SK-N-SH treated with all-trans-retinoic acid at 6 μM for 48 hours (cell line): ENCODE measurements at regions not wholly inside any gene's neighbourhood (a gene's known extent, or its start where the extent isn't known, plus 50 kb on each side); places are given as distances from the start of the nearest gene placed in this dataset.

ENCODE experiments used
- ATAC-seq: fragments of 200-7000 bp; cut with Tn5 transposase; 3 replicates; pipeline ENCODE4 v1.9.1; 2020; ENCODE audit warnings: mild to moderate bottlenecking, moderate library complexity
- ARNTL ChIP-seq: fragments of 450-650 bp; formaldehyde crosslinking; IDR thresholded peaks from 2 replicates; pipeline ENCODE4 v1.5.0; 2020; ENCODE audit warnings: low read depth, mild to moderate bottlenecking, moderate library complexity, borderline replicate concordance
- BACH2 ChIP-seq: fragments of 250-450 bp; sonication (Bioruptor Pico); IDR thresholded peaks from 2 replicates; pipeline ENCODE4 v1.9.0; 2021; ENCODE audit warnings: mild to moderate bottlenecking, borderline replicate concordance
- CSDC2 ChIP-seq: fragments of 250-450 bp; sonication (Bioruptor Pico); IDR thresholded peaks from 2 replicates; pipeline ENCODE4 v1.5.0; 2020; ENCODE audit warnings: mild to moderate bottlenecking, moderate library complexity
- ESRRG ChIP-seq: fragments of 250-450 bp; sonication (Bioruptor Pico); IDR thresholded peaks from 2 replicates; pipeline ENCODE4 v1.6.1; 2021; ENCODE audit warnings: mild to moderate bottlenecking
- GLIS3 ChIP-seq: fragments of 250-450 bp; sonication (Bioruptor Pico); IDR thresholded peaks from 2 replicates; pipeline ENCODE4 v1.5.0; 2020; ENCODE audit warnings: mild to moderate bottlenecking, moderate library complexity
- ISL1 ChIP-seq: fragments of 250-450 bp; sonication (Bioruptor Pico); IDR thresholded peaks from 2 replicates; pipeline ENCODE4 v2.1.2; 2022; ENCODE audit warnings: mild to moderate bottlenecking, moderate library complexity
- OSR1 ChIP-seq: fragments of 250-450 bp; sonication (Bioruptor Pico); IDR thresholded peaks from 2 replicates; pipeline ENCODE4 v1.8.0; 2022; ENCODE audit warnings: moderate library complexity, mild to moderate bottlenecking, inconsistent platforms
- POU6F1 ChIP-seq: fragments of 250-450 bp; sonication (Bioruptor Pico); IDR thresholded peaks from 2 replicates; pipeline ENCODE4 v1.8.0; 2021; ENCODE audit warnings: low read depth, mild to moderate bottlenecking, moderate library complexity, borderline replicate concordance
- PPARA ChIP-seq: fragments of 250-450 bp; sonication (Bioruptor Pico); IDR thresholded peaks from 2 replicates; pipeline ENCODE4 v1.5.0; 2020; ENCODE audit warnings: mild to moderate bottlenecking, borderline replicate concordance
- RARB ChIP-seq: fragments of 250-450 bp; sonication (Bioruptor Pico); IDR thresholded peaks from 2 replicates; pipeline ENCODE4 v1.8.0; 2021; ENCODE audit warnings: mild to moderate bottlenecking, moderate library complexity
- SNAI2 ChIP-seq: fragments of 250-450 bp; sonication (Bioruptor Pico); IDR thresholded peaks from 2 replicates; pipeline ENCODE4 v1.5.0; 2020; ENCODE audit warnings: mild to moderate bottlenecking, moderate library complexity
- TCF4 ChIP-seq: fragments of 250-450 bp; sonication (Bioruptor Pico); IDR thresholded peaks from 2 replicates; pipeline ENCODE4 v1.8.0; 2021; ENCODE audit warnings: mild to moderate bottlenecking, moderate library complexity, borderline replicate concordance
- TOX ChIP-seq: fragments of 250-450 bp; sonication (Bioruptor Pico); IDR thresholded peaks from 2 replicates; pipeline ENCODE4 v1.8.0; 2021; ENCODE audit warnings: mild to moderate bottlenecking, moderate library complexity, borderline replicate concordance
- TSHZ2 ChIP-seq: fragments of 250-450 bp; sonication (Bioruptor Pico); IDR thresholded peaks from 2 replicates; pipeline ENCODE4 v1.5.0; 2020; ENCODE audit warnings: mild to moderate bottlenecking, moderate library complexity
- ZC3H10 ChIP-seq: fragments of 250-450 bp; sonication (Bioruptor Pico); IDR thresholded peaks from 2 replicates; pipeline ENCODE4 v1.5.1; 2021; ENCODE audit warnings: mild to moderate bottlenecking, moderate library complexity
- ZFP3 ChIP-seq: fragments of 250-450 bp; sonication (Bioruptor Pico); IDR thresholded peaks from 2 replicates; pipeline ENCODE4 v1.5.0; 2020; ENCODE audit warnings: mild to moderate bottlenecking, moderate library complexity
- ZFP30 ChIP-seq: fragments of 450-650 bp; formaldehyde crosslinking; IDR thresholded peaks from 2 replicates; pipeline ENCODE4 v1.5.0; 2022; ENCODE audit warnings: mild to moderate bottlenecking, moderate library complexity
- ZNF565 ChIP-seq: fragments of 450-650 bp; formaldehyde crosslinking; conservative IDR thresholded peaks from 2 replicates; pipeline ENCODE4 v1.5.0; 2020; ENCODE audit warnings: low read depth, mild to moderate bottlenecking, moderate library complexity
- ZNF70 ChIP-seq: fragments of 450-650 bp; formaldehyde crosslinking; IDR thresholded peaks from 2 replicates; pipeline ENCODE4 v1.5.0; 2020; ENCODE audit warnings: mild to moderate bottlenecking, moderate library complexity
- ZNF8 ChIP-seq: fragments of 450-650 bp; formaldehyde crosslinking; IDR thresholded peaks from 2 replicates; pipeline ENCODE4 v1.5.0; 2020; ENCODE audit warnings: mild to moderate bottlenecking, moderate library complexity
- TF ChIP-seq, protein P1 (sequence below): fragments of 250-450 bp; sonication (Bioruptor Pico); IDR thresholded peaks from 2 replicates; pipeline ENCODE4 v1.8.0; 2020; ENCODE audit warnings: mild to moderate bottlenecking, moderate library complexity, borderline replicate concordance
- TF ChIP-seq, protein P2 (sequence below): fragments of 250-450 bp; sonication (Bioruptor Pico); IDR thresholded peaks from 2 replicates; pipeline ENCODE4 v1.5.1; 2020; ENCODE audit warnings: low read depth, mild to moderate bottlenecking, moderate library complexity

DNA sequence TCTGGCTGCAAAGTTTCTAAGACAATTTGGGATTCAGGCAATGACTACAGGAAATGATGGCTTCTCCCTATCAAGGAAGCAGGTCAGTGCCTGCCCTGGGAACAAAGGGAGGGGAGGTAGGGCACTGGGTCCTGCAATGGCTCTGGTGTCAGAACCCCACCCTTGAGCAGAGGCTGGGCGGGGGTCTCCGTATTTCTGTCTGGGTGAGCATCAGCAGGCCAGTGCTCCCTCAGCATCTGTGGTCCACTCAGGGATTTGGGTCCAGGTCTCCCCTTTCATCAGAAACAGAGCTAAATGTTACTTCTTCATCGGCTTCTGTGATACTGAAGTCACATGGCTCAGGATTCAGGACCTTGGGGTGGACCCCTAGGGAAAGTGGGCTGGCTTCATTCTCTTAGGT, 195.5 kb upstream of the CDH5 start:
- TF ChIP-seq ZNF565 (CRISPR knock-in tag), result no peak
- no peak for TF ChIP-seq ZFP3 (CRISPR knock-in tag)
- TF ChIP-seq GLIS3 (CRISPR knock-in tag), result no peak
- TF ChIP-seq TCF4, result no peak
- no peak for TF ChIP-seq ZNF70 (CRISPR knock-in tag)
- no peak for TF ChIP-seq BACH2
- TF ChIP-seq POU6F1 (CRISPR knock-in tag), result no peak
- TF ChIP-seq ARNTL (CRISPR knock-in tag), result no peak
- no peak for TF ChIP-seq RARB (CRISPR knock-in tag)
- TF ChIP-seq TOX (CRISPR knock-in tag), result no peak
- TF ChIP-seq CSDC2, result no peak
- no peak for TF ChIP-seq ZC3H10 (CRISPR knock-in tag)
- TF ChIP-seq PPARA, result no peak
- no peak for ATAC-seq

DNA sequence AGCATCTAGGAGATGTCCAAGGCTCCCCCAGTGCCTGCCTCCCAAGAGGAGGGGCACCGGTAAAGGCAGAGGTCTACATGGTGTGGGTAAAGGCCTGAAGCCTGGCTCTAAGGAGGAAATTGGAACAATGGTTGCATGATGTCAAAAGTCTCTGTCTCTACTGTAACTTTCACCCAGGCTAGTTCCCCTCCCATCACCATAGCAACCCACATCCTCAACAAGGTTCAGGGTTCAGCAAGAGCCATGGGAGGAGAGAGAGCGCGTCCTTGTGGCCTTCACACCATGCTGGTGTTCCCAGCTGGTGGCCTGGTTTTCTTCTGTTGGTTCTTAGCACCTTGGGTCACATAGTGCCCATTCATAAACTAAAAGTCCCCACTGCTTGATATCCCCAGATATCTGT, 196.7 kb upstream of the CDH5 start:
- no peak for ATAC-seq
- TF ChIP-seq ZFP3 (CRISPR knock-in tag) (no peak), ARNTL (CRISPR knock-in tag) (no peak), ZNF565 (CRISPR knock-in tag) (no peak), ZC3H10 (CRISPR knock-in tag) (no peak), ESRRG (no peak), ZNF8 (CRISPR knock-in tag) (no peak), TCF4 (no peak), BACH2 (no peak), PPARA (no peak), POU6F1 (CRISPR knock-in tag) (no peak), OSR1 (CRISPR knock-in tag) (no peak), GLIS3 (CRISPR knock-in tag) (no peak), TSHZ2 (CRISPR knock-in tag) (no peak), CSDC2 (no peak), ZFP30 (CRISPR knock-in tag) (no peak), ISL1 (CRISPR knock-in tag) (no peak)
- TF ChIP-seq, protein P1, sequence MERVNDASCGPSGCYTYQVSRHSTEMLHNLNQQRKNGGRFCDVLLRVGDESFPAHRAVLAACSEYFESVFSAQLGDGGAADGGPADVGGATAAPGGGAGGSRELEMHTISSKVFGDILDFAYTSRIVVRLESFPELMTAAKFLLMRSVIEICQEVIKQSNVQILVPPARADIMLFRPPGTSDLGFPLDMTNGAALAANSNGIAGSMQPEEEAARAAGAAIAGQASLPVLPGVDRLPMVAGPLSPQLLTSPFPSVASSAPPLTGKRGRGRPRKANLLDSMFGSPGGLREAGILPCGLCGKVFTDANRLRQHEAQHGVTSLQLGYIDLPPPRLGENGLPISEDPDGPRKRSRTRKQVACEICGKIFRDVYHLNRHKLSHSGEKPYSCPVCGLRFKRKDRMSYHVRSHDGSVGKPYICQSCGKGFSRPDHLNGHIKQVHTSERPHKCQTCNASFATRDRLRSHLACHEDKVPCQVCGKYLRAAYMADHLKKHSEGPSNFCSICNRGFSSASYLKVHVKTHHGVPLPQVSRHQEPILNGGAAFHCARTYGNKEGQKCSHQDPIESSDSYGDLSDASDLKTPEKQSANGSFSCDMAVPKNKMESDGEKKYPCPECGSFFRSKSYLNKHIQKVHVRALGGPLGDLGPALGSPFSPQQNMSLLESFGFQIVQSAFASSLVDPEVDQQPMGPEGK (CRISPR knock-in tag), result no peak
- TF ChIP-seq, protein P2, sequence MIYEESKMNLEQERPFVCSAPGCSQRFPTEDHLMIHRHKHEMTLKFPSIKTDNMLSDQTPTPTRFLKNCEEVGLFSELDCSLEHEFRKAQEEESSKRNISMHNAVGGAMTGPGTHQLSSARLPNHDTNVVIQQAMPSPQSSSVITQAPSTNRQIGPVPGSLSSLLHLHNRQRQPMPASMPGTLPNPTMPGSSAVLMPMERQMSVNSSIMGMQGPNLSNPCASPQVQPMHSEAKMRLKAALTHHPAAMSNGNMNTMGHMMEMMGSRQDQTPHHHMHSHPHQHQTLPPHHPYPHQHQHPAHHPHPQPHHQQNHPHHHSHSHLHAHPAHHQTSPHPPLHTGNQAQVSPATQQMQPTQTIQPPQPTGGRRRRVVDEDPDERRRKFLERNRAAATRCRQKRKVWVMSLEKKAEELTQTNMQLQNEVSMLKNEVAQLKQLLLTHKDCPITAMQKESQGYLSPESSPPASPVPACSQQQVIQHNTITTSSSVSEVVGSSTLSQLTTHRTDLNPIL (CRISPR knock-in tag), result no peak

DNA sequence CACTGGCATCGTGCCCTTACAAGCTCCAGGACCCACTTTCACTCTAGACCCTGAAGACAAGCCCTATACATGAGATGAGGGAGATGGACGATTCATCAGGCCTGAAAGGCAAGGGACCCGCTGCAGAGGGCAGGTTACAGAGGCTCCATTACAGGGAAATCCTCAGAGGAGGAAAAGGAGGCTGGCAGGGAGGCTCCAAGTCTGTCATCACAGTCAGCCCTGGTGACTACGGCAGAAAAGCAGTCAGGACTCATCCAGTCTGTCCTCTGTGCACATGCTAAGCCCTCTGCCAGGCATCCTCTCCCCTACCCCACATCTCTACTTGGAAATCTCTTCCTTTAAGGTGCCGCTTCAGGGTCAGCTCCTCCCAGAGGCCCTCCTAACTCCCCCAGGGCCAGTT, 197.7 kb upstream of the CDH5 start:
- no peak for ATAC-seq
- TF ChIP-seq RARB (CRISPR knock-in tag) (no peak), ISL1 (CRISPR knock-in tag) (no peak), POU6F1 (CRISPR knock-in tag) (no peak), ZNF8 (CRISPR knock-in tag) (no peak), PPARA (no peak), SNAI2 (no peak), TSHZ2 (CRISPR knock-in tag) (no peak), ZNF565 (CRISPR knock-in tag) (no peak), ESRRG (no peak), ZFP30 (CRISPR knock-in tag) (no peak), TOX (CRISPR knock-in tag) (no peak), ZC3H10 (CRISPR knock-in tag) (no peak)
- TF ChIP-seq, protein P2 (CRISPR knock-in tag), result no peak
